Keratinocyte (primary cell): ENCODE measurements at regions not wholly inside any gene's neighbourhood (a gene's known extent, or its start where the extent isn't known, plus 50 kb on each side); places are given as distances from the start of the nearest gene placed in this dataset.

Experiments
- DNase-seq: peaks from one replicate; pipeline ENCODE4 v3.0.0-alpha.2; 2011; ENCODE audit warnings: low read depth, missing footprints, low spot score
- FAIRE-seq: peaks from 2 replicates; lab custom pipeline; 2011; peaks lifted over from hg19 to GRCh38; lab: Jason Lieb, UNC
- H2AFZ ChIP-seq: 2 replicates; pipeline ENCODE4 v1.6.0; 2012; ENCODE audit warnings: low read length, control low read depth, inconsistent platforms; ENCODE audit not compliant: control insufficient read depth
- H3K27ac ChIP-seq: 2 replicates; pipeline ENCODE4 v1.5.1; 2011; ENCODE audit warnings: low read length; ENCODE audit not compliant: control insufficient read depth, insufficient read depth
- H3K27me3 ChIP-seq: 3 replicates; pipeline ENCODE4 v1.6.0; 2011; ENCODE audit warnings: low read length; ENCODE audit not compliant: control insufficient read depth, insufficient read depth; ENCODE audit errors: extremely low read depth
- H3K36me3 ChIP-seq, 2 experiments: 2 replicates in 1 of 2; 3 replicates in 1 of 2; pipeline ENCODE4 v1.5.1; 2011; ENCODE audit warnings: low read length in 2 of 2, mild to moderate bottlenecking in 1 of 2; ENCODE audit not compliant: control insufficient read depth in 2 of 2, insufficient read depth in 2 of 2; ENCODE audit errors: extremely low read depth in 1 of 2
- H3K4me1 ChIP-seq: 3 replicates; pipeline ENCODE4 v1.5.1; 2011; ENCODE audit warnings: low read length; ENCODE audit not compliant: control insufficient read depth, insufficient read depth; ENCODE audit errors: extremely low read depth
- H3K4me2 ChIP-seq: 3 replicates; pipeline ENCODE4 v1.6.0; 2011; ENCODE audit warnings: low read depth, low read length; ENCODE audit not compliant: control insufficient read depth, insufficient read depth; ENCODE audit errors: extremely low read depth
- H3K4me3 ChIP-seq, 3 experiments: fragments of 200-600 bp in 1 of 3; sonication (generic) in 1 of 3; 2 replicates in 2 of 3; 3 replicates in 1 of 3; pipeline ENCODE4 v1.5.1; 2011 to 2016; ENCODE audit warnings: low read length in 3 of 3, mild to moderate bottlenecking in 3 of 3, control low read depth in 2 of 3, inconsistent platforms in 1 of 3, low read depth in 1 of 3, mixed read lengths in 1 of 3, mixed run types in 1 of 3, moderate library complexity in 1 of 3; ENCODE audit not compliant: control insufficient read depth in 2 of 3, insufficient read depth in 2 of 3; ENCODE audit errors: extremely low read depth in 1 of 3
- H3K79me2 ChIP-seq: 2 replicates; pipeline ENCODE4 v1.6.0; 2012; ENCODE audit warnings: low read length; ENCODE audit not compliant: control insufficient read depth, insufficient read depth
- H3K9ac ChIP-seq: 3 replicates; pipeline ENCODE4 v1.6.0; 2011; ENCODE audit warnings: low read length; ENCODE audit not compliant: control insufficient read depth, insufficient read depth; ENCODE audit errors: extremely low read depth
- H3K9me1 ChIP-seq: 3 replicates; pipeline ENCODE4 v1.6.0; 2011; ENCODE audit warnings: low read length; ENCODE audit not compliant: control insufficient read depth, insufficient read depth; ENCODE audit errors: extremely low read depth
- H3K9me3 ChIP-seq: 2 replicates; pipeline ENCODE4 v1.5.1; 2012; ENCODE audit warnings: low read depth, low read length; ENCODE audit not compliant: control insufficient read depth
- H4K20me1 ChIP-seq: 3 replicates; pipeline ENCODE4 v1.6.0; 2011; ENCODE audit warnings: low read length; ENCODE audit not compliant: control insufficient read depth, insufficient read depth; ENCODE audit errors: extremely low read depth
- EZH2 ChIP-seq: IDR thresholded peaks from one replicate; pipeline ENCODE4 v1.6.1; 2012; ENCODE audit warnings: inconsistent platforms, mild to moderate bottlenecking, low read length, moderate library complexity
- dilution Hi-C: fragments of 300-500 bp; cut with MboI; formaldehyde crosslinking; loops from one replicate; pipeline ENCODE4 v1.7.0; 2020; ENCODE audit warnings: low sequenced_read_pairs; ENCODE audit not compliant: extremely low pct_ligation_motif_present
- TF ChIP-seq, protein P1 (sequence below), 3 experiments: IDR thresholded peaks in 1 of 3; conservative IDR thresholded peaks in 1 of 3; optimal IDR thresholded peaks in 1 of 3; 2 replicates in 2 of 3; 3 replicates in 1 of 3; pipeline versions ENCODE3 to v1.5.1; 2011; ENCODE audit warnings: low read length in 3 of 3, mild to moderate bottlenecking in 3 of 3, moderate library complexity in 2 of 3, control low read depth in 1 of 3, inconsistent platforms in 1 of 3; ENCODE audit not compliant: insufficient read depth in 2 of 3; ENCODE audit errors: extremely low read depth in 1 of 3

DNA sequence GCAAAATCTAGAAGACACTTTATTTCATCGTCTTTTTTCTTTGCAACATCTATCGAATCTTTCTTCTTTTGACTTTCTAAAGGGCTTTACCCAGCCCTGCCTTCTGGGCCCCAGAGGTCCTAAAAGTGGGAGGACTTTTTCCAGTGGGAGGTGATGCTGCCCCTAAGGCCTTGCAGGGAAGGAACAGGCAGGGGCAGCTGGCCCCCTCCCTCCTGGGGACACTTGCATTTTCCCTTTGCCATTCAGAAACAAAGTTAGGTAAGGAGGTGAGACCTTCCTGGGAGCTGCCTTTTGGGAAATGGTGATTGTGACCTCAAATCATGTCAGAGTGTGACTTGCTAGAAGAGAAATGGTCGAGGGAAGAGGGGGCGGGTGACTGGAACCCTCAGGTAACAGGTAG lies 132.7 kb downstream of the GLI2 start:
- FAIRE-seq (no peak), DNase-seq (no peak)
- Histone ChIP-seq H3K9me1 (no peaks in the 10 kb centered on the region), H3K4me2 (no peak overlapping the region), H4K20me1 (no peaks in the 10 kb centered on the region), H3K27ac (no peak overlapping the region), H3K9me3 (no peaks in the 10 kb centered on the region), H3K36me3 (no peaks in the 10 kb centered on the region), H3K4me1 (peaks cover 7% of the 10 kb centered on the region), H3K27me3 (peaks cover 33% of the 10 kb centered on the region), H3K79me2 (no peaks in the 10 kb centered on the region), H3K4me3 (no peak overlapping the region), H2AFZ (no peak overlapping the region), H3K9ac (no peak overlapping the region)
- TF ChIP-seq, protein P1, sequence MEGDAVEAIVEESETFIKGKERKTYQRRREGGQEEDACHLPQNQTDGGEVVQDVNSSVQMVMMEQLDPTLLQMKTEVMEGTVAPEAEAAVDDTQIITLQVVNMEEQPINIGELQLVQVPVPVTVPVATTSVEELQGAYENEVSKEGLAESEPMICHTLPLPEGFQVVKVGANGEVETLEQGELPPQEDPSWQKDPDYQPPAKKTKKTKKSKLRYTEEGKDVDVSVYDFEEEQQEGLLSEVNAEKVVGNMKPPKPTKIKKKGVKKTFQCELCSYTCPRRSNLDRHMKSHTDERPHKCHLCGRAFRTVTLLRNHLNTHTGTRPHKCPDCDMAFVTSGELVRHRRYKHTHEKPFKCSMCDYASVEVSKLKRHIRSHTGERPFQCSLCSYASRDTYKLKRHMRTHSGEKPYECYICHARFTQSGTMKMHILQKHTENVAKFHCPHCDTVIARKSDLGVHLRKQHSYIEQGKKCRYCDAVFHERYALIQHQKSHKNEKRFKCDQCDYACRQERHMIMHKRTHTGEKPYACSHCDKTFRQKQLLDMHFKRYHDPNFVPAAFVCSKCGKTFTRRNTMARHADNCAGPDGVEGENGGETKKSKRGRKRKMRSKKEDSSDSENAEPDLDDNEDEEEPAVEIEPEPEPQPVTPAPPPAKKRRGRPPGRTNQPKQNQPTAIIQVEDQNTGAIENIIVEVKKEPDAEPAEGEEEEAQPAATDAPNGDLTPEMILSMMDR (optimal IDR thresholded peaks at IDR 0.05 in 1 of 3, IDR thresholded peaks at IDR 0.05 in 1 of 3, conservative IDR thresholded peaks at IDR 0.05 in 1 of 3; ENCODE audit: extremely low read depth in 1 of 3, insufficient read depth in 2 of 3, low read length in 3 of 3): no peak
- dilution Hi-C loops: no loop called here

DNA sequence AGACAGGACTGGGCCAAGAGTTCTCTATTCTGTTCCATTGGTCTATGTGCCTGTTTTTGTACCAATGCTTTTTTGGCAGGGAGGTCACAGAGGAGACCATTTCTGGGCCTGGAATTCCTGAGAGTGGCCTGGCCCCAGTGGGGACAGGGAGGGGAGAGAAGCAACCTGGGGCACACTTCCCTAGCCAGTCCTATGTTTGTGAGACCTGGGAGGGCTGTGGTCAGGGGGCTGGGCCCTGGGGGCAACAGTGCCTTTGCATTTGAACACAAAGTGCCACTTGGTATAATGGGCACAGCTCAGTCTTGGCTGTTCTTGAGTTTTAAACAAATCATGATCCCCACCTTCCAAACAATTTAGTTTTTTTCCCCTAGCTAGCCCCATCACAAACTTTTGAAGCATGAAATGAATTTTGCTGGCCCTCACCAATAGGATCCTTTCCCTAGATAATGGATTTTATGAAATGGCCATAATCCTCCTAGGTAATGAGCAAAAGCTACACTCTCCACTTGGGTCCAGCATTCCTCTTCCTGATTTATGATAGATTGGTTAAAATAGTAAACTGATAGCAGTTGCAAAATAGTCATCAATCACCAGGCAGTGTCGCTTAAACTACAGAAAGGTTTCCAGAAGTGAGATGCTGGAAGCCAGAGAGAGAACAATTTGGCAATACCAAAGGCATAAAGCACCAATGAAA lies 133.5 kb downstream of the GLI2 start:
- no peaks in the 10 kb centered on the region for H3K36me3 ChIP-seq
- no peaks in the 10 kb centered on the region for H3K4me1 ChIP-seq
- no peaks in the 10 kb centered on the region for H4K20me1 ChIP-seq
- DNase-seq (no peak), FAIRE-seq (no peak)
- H3K27ac ChIP-seq: no peak overlapping the region
- no peaks in the 10 kb centered on the region for H3K9me1 ChIP-seq
- H3K27me3 ChIP-seq: peaks cover 38% of the 10 kb centered on the region
- no peak overlapping the region for H3K9ac ChIP-seq
- dilution Hi-C loops: no loop called here
- no peaks in the 10 kb centered on the region for H3K79me2 ChIP-seq
- no peak overlapping the region for H2AFZ ChIP-seq
- no peak for TF ChIP-seq EZH2
- TF ChIP-seq, protein P1 (optimal IDR thresholded peaks at IDR 0.05 in 1 of 3, IDR thresholded peaks at IDR 0.05 in 1 of 3, conservative IDR thresholded peaks at IDR 0.05 in 1 of 3; ENCODE audit: extremely low read depth in 1 of 3, insufficient read depth in 2 of 3, low read length in 3 of 3): no peak
- H3K4me2 ChIP-seq: no peak overlapping the region
- H3K9me3 ChIP-seq: no peaks in the 10 kb centered on the region
- H3K4me3 ChIP-seq: no peak overlapping the region
